Prostate gland (tissue), 2 donors: ENCODE measurements at regions not wholly inside any gene's neighbourhood (a gene's known extent, or its start where the extent isn't known, plus 50 kb on each side); places are given as distances from the start of the nearest gene placed in this dataset.

Experiments used
- CTCF ChIP-seq, 4 experiments: fragments of 200-600 bp in 2 of 4; fragments of 450-650 bp in 2 of 4; sonication (generic) in 2 of 4; IDR thresholded peaks; 1 replicate in 3 of 4; 2 replicates in 1 of 4; pipeline ENCODE4 v1.5.1; 2016 to 2019; ENCODE audit warnings: antibody characterized with exemption in 4 of 4, mild to moderate bottlenecking in 2 of 4, moderate library complexity in 2 of 4
- POLR2A ChIP-seq: fragments of 450-650 bp; IDR thresholded peaks from one replicate; pipeline ENCODE4 v1.6.1; 2016; ENCODE audit warnings: antibody characterized with exemption, mild to moderate bottlenecking
- POLR2AphosphoS5 ChIP-seq: sonication (generic); formaldehyde crosslinking; IDR thresholded peaks from one replicate; pipeline ENCODE4 v1.6.1; 2017; ENCODE audit warnings: antibody characterized with exemption

- TF ChIP-seq CTCF (IDR thresholded peaks at IDR 0.05) (no peak), POLR2A (no peak), POLR2AphosphoS5 (no peak)
These were observed 152.3 kb downstream of the ADAM29 start for GRCh38 chr4:175070444-175070843.
